K562 (cell line): ENCODE measurements at regions not wholly inside any gene's neighbourhood (a gene's known extent, or its start where the extent isn't known, plus 50 kb on each side); places are given as distances from the start of the nearest gene placed in this dataset.

Experiments used
- ATAC-seq: fragments of 200-7000 bp; cut with Tn5 transposase; 3 replicates; pipeline ENCODE4 v1.9.1; 2020; ENCODE audit warnings: moderate library complexity
- BruUV-seq: library from RNA; stranded (reverse); fragments of 400-500 nt; replicated peaks from 2 replicates; lab custom pipeline; 2021; lab: Mats Ljungman, UMichigan
- CTCF ChIA-PET: fragments of 300-600 bp; formaldehyde crosslinking; extraction: SDS; loops from one replicate; lab custom pipeline; 2021; ENCODE audit warnings: low intra/inter-chr PET ratio; lab: Yijun Ruan, JAX
- POLR2A ChIA-PET: fragments of 300-600, 350-650 bp; sonication (Branson Sonifier 250); formaldehyde crosslinking; extraction: SDS; loops from one replicate; lab custom pipeline; 2021; ENCODE audit warnings: antibody characterized with exemption, inconsistent platforms; lab: Yijun Ruan, JAX
- DNase-seq, 4 experiments: peaks; one replicate each; pipeline versions ENCODE4 v3.0.0 to v3.0.0-alpha.2; 2011 to 2018; ENCODE audit warnings: low spot score in 3 of 4, mixed read lengths in 3 of 4; ENCODE audit errors: extremely low read depth in 1 of 4
- FAIRE-seq: peaks from 2 replicates; lab custom pipeline; 2011; peaks lifted over from hg19 to GRCh38; lab: Jason Lieb, UNC
- H2AFZ ChIP-seq: 2 replicates; pipeline ENCODE4 v1.6.0; 2011; ENCODE audit warnings: low read depth, low read length, control low read depth, inconsistent platforms
- H3K27ac ChIP-seq: fragments of 200-600 bp; 3 replicates; pipeline ENCODE4 v1.8.0; 2011; ENCODE audit warnings: low read depth, mild to moderate bottlenecking, control low read depth, inconsistent platforms, low read length, moderate library complexity, mixed read lengths; ENCODE audit errors: extremely low read depth
- H3K27me3 ChIP-seq, 2 experiments: fragments of 300-600 bp in 1 of 2; 2 replicates in 1 of 2; 3 replicates in 1 of 2; pipeline versions ENCODE4 v1.6.0 to v1.8.0; 2011; ENCODE audit warnings: inconsistent platforms in 2 of 2, low read length in 2 of 2, mild to moderate bottlenecking in 1 of 2, mixed read lengths in 1 of 2, moderate library complexity in 1 of 2; ENCODE audit not compliant: control insufficient read depth in 2 of 2, insufficient read depth in 2 of 2
- H3K36me3 ChIP-seq: fragments of 300-600 bp; 3 replicates; pipeline ENCODE4 v1.8.0; 2011; ENCODE audit warnings: mild to moderate bottlenecking, low read length, inconsistent platforms; ENCODE audit not compliant: control insufficient read depth, insufficient read depth
- H3K4me1 ChIP-seq, 2 experiments: fragments of 200-600 bp in 1 of 2; replicated peaks in 1 of 2; 2 replicates in 1 of 2; 3 replicates in 1 of 2; pipeline versions ENCODE4 v1.5.1 to v1.8.0; 2011; ENCODE audit warnings: inconsistent platforms in 2 of 2, low read length in 2 of 2, mild to moderate bottlenecking in 1 of 2, mixed read lengths in 1 of 2, moderate library complexity in 1 of 2; ENCODE audit not compliant: control insufficient read depth in 2 of 2, insufficient read depth in 2 of 2
- H3K4me2 ChIP-seq: 2 replicates; pipeline ENCODE4 v1.6.1; 2011; ENCODE audit warnings: low read length, control low read depth, inconsistent platforms, mixed read lengths; ENCODE audit not compliant: insufficient read depth
- H3K4me3 ChIP-seq: fragments of 200-600 bp; sonication (generic), shearing (Covaris generic); 2 replicates; pipeline ENCODE4 v1.5.1; 2016; ENCODE audit warnings: control low read depth, inconsistent platforms
- H3K79me2 ChIP-seq: fragments of 200-600 bp; 3 replicates; pipeline ENCODE4 v1.8.0; 2011; ENCODE audit warnings: low read length, inconsistent platforms; ENCODE audit not compliant: control insufficient read depth, insufficient read depth
- H3K9ac ChIP-seq, 2 experiments: 2 replicates each; pipeline versions ENCODE4 v1.6.0 to v1.6.1; 2011; ENCODE audit warnings: low read depth in 2 of 2, low read length in 2 of 2, control low read depth in 1 of 2, inconsistent platforms in 1 of 2, mild to moderate bottlenecking in 1 of 2, mixed read lengths in 1 of 2; ENCODE audit not compliant: insufficient read depth in 1 of 2
- H3K9me1 ChIP-seq: one replicate; pipeline ENCODE4 v1.6.0; 2011; ENCODE audit warnings: inconsistent platforms, mild to moderate bottlenecking, low read length, moderate library complexity; ENCODE audit not compliant: control insufficient read depth, insufficient read depth
- H3K9me3 ChIP-seq: replicated peaks from 2 replicates; pipeline ENCODE4 v1.5.1; 2011; ENCODE audit warnings: low read depth, low read length, inconsistent platforms; ENCODE audit not compliant: control insufficient read depth, insufficient read depth
- H4K20me1 ChIP-seq: replicated peaks from 2 replicates; pipeline ENCODE4 v1.6.1; 2011; ENCODE audit warnings: low read length, inconsistent platforms, mixed read lengths; ENCODE audit not compliant: control insufficient read depth, insufficient read depth
- ARID4B ChIP-seq: sonication (generic); formaldehyde crosslinking; IDR thresholded peaks from 2 replicates; pipeline ENCODE4 v1.8.0; 2022; ENCODE audit warnings: mild to moderate bottlenecking, missing genetic modification reagents
- ASH1L ChIP-seq: fragments of 450-650 bp; IDR thresholded peaks from 2 replicates; pipeline ENCODE4 v1.6.1; 2018; ENCODE audit warnings: borderline replicate concordance, mild to moderate bottlenecking, low read depth; ENCODE audit not compliant: partially characterized antibody
- GTF2A2 ChIP-seq: IDR thresholded peaks from 2 replicates; pipeline ENCODE4 v1.6.1; 2016; ENCODE audit warnings: mild to moderate bottlenecking, missing genetic modification characterization, missing compliant biosample characterization
- HDAC1 ChIP-seq, 2 experiments: fragments of 450-650 bp; IDR thresholded peaks; 2 replicates each; pipeline ENCODE4 v1.6.1; 2016 to 2017; ENCODE audit warnings: inconsistent platforms in 1 of 2, mild to moderate bottlenecking in 1 of 2, moderate library complexity in 1 of 2
- JUN ChIP-seq, 2 experiments: sonication (generic) in 1 of 2; formaldehyde crosslinking in 1 of 2; IDR thresholded peaks; 2 replicates each; pipeline versions ENCODE4 v1.6.1 to v1.8.0; 2012 to 2022; ENCODE audit warnings: borderline replicate concordance in 2 of 2, mild to moderate bottlenecking in 2 of 2, improper control_type of control experiment in 1 of 2, low read depth in 1 of 2, low read length in 1 of 2, missing genetic modification reagents in 1 of 2
- MAFK ChIP-seq: IDR thresholded peaks from 2 replicates; pipeline ENCODE4 v1.6.1; 2011; ENCODE audit warnings: low read length, improper control_type of control experiment
- NCOA2 ChIP-seq, 2 experiments: fragments of 450-650 bp; IDR thresholded peaks; 2 replicates each; pipeline ENCODE4 v1.6.1; 2018; ENCODE audit warnings: mild to moderate bottlenecking in 2 of 2, moderate library complexity in 1 of 2; ENCODE audit not compliant: partially characterized antibody in 2 of 2
- NR4A1 ChIP-seq, 2 experiments: fragments of 250-450 bp in 1 of 2; fragments of 450-650 bp in 1 of 2; sonication (Bioruptor Pico) in 1 of 2; IDR thresholded peaks; 2 replicates each; pipeline versions ENCODE4 v1.4.0 to v1.6.1; 2016 to 2020; ENCODE audit warnings: mild to moderate bottlenecking in 2 of 2, missing compliant biosample characterization in 1 of 2, missing genetic modification characterization in 1 of 2, moderate library complexity in 1 of 2
- STAT5A ChIP-seq: IDR thresholded peaks from 2 replicates; pipeline ENCODE4 v1.6.1; 2012; ENCODE audit warnings: low read length, inconsistent platforms, borderline replicate concordance
- THRAP3 ChIP-seq: fragments of 450-650 bp; IDR thresholded peaks from 2 replicates; pipeline ENCODE4 v1.6.1; 2016; ENCODE audit warnings: mild to moderate bottlenecking, inconsistent platforms, borderline replicate concordance
- ZSCAN32 ChIP-seq: fragments of 450-650 bp; formaldehyde crosslinking; IDR thresholded peaks from 2 replicates; pipeline ENCODE4 v1.4.0; 2020; ENCODE audit warnings: mild to moderate bottlenecking, moderate library complexity
- WGBS: fragments of 100-300 bp; shearing (Covaris generic); methylation state at CpG from one replicate; pipeline ENCODE4 v1.1.6; 2016; ENCODE audit warnings: low coverage, mixed read lengths; ENCODE audit not compliant: insufficient coverage; ENCODE audit errors: missing lambda C conversion rate; 5-methylcytosine and 5-hydroxymethylcytosine counted together
- in situ Hi-C: fragments of 300-500 bp; cut with MboI; formaldehyde crosslinking; loops from 4 replicates; pipeline ENCODE4 v1.15.0; 2018; ENCODE audit warnings: inconsistent platforms, mixed read lengths
- intact Hi-C: fragments of 100-400 bp; cut with micrococcal nuclease; formaldehyde crosslinking; loops from 2 replicates; pipeline ENCODE4 v1.14.2; 2022
- TF ChIP-seq, protein P1 (sequence below), 2 experiments: fragments of 150-350 bp in 1 of 2; IDR thresholded peaks; 2 replicates each; pipeline ENCODE4 v1.6.1; 2012 to 2016; ENCODE audit warnings: low read depth in 2 of 2, low read length in 2 of 2, mild to moderate bottlenecking in 1 of 2, moderate library complexity in 1 of 2

GRCh38 chr5:36442352-36442751 lies 140.7 kb upstream of the RANBP3L start:
- ChIA-PET CTCF (interaction anchor here (0.6 kb wide), 1 partner anchor 486 kb away, joined by 3 read pairs; no protein-coding TSS in a partner anchor), POLR2A (interaction anchor here (0.6 to 1.3 kb wide), 8 partner anchors 9 to 1611 kb away, joined by 3 read pairs; partner anchors contain the start of gene NIPBL)
- H3K27me3 ChIP-seq = no peaks in the 10 kb centered on the region
- H3K9me3 ChIP-seq = no peaks in the 10 kb centered on the region
- no peaks in the 10 kb centered on the region for H3K36me3 ChIP-seq
- peak; percentile 88 for FAIRE-seq
- H3K9me1 ChIP-seq = no peaks in the 10 kb centered on the region
- peak overlapping the region; percentile 24 for H3K27ac ChIP-seq
- BruUV-seq = no TSS peak
- peak overlapping the region; percentile 42 for H3K4me2 ChIP-seq
- H3K4me1 ChIP-seq = peaks cover 30 to 50% of the 10 kb centered on the region in 2 experiments; a peak in 4 of 5 replicates
- H2AFZ ChIP-seq = peak overlapping the region; percentile 94
- peak; percentile 64 to 83 (median 72) for DNase-seq
- intact Hi-C loops (no loop called here), in situ Hi-C loops (no loop called here)
- 8% methylated on average over 7 of the region's 7 CpGs for WGBS
- no peak overlapping the region for H3K4me3 ChIP-seq
- H4K20me1 ChIP-seq = no peaks in the 10 kb centered on the region
- H3K9ac ChIP-seq = peak overlapping the region in 1 of 2 experiments; percentile 28; a peak in 1 of 4 replicates
- peak; percentile 70 for ATAC-seq
- H3K79me2 ChIP-seq = no peaks in the 10 kb centered on the region
- TF ChIP-seq NCOA2 (IDR thresholded peaks at IDR 0.05; ENCODE audit: partially characterized antibody in 2 of 2) (peak; percentile 48 to 55), HDAC1 (IDR thresholded peaks at IDR 0.05) (peak in 1 of 2 experiments; percentile 50; a peak in 1 of 4 replicates), ARID4B (CRISPR knock-in tag) (no peak), THRAP3 (no peak), GTF2A2 (tag) (0 out of 2 replicates have a peak, but pooled peaks have one; percentile 82), JUN (IDR thresholded peaks at IDR 0.05; ENCODE audit: borderline replicate concordance, low read depth, low read length) (no peak), JUN (CRISPR knock-in tag; IDR thresholded peaks at IDR 0.05; ENCODE audit: borderline replicate concordance) (no peak), NR4A1 (CRISPR knock-in tag; IDR thresholded peaks at IDR 0.05) (no peak), NR4A1 (tag; IDR thresholded peaks at IDR 0.05) (peak; percentile 99), STAT5A (peak; percentile 75), ASH1L (no peak), MAFK (no peak), ZSCAN32 (CRISPR knock-in tag) (0 out of 2 replicates have a peak, but pooled peaks have one; percentile 21)
- TF ChIP-seq, protein P1, sequence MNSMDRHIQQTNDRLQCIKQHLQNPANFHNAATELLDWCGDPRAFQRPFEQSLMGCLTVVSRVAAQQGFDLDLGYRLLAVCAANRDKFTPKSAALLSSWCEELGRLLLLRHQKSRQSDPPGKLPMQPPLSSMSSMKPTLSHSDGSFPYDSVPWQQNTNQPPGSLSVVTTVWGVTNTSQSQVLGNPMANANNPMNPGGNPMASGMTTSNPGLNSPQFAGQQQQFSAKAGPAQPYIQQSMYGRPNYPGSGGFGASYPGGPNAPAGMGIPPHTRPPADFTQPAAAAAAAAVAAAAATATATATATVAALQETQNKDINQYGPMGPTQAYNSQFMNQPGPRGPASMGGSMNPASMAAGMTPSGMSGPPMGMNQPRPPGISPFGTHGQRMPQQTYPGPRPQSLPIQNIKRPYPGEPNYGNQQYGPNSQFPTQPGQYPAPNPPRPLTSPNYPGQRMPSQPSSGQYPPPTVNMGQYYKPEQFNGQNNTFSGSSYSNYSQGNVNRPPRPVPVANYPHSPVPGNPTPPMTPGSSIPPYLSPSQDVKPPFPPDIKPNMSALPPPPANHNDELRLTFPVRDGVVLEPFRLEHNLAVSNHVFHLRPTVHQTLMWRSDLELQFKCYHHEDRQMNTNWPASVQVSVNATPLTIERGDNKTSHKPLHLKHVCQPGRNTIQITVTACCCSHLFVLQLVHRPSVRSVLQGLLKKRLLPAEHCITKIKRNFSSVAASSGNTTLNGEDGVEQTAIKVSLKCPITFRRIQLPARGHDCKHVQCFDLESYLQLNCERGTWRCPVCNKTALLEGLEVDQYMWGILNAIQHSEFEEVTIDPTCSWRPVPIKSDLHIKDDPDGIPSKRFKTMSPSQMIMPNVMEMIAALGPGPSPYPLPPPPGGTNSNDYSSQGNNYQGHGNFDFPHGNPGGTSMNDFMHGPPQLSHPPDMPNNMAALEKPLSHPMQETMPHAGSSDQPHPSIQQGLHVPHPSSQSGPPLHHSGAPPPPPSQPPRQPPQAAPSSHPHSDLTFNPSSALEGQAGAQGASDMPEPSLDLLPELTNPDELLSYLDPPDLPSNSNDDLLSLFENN (IDR thresholded peaks at IDR 0.05; ENCODE audit: low read depth in 2 of 2, low read length in 2 of 2) = peak in 1 of 2 experiments; percentile 49; a peak in 1 of 4 replicates
